ENCODE measurements at regions not wholly inside any gene's neighbourhood (a gene's known extent, or its start where the extent isn't known, plus 50 kb on each side); places are given as distances from the start of the nearest gene placed in this dataset.

DNA sequence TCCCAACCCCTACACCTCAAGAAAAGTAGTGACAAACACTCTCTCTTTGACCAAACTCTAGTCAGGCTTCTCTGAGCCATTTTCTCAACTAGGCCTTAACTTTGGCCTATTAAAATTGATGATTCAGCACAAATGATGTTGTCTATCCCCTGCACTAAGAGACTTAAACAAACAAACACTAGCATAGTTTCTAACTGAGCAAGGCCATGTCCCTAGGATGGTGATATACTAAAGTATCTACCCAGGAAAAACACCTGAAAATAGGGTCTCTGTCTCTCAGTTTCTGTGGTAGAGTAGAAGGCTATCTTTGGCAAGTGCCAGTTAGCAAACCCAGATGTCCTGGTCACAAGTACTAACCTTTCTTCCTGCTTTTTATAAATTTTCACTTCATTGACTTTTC, 219.7 kb upstream of the ANO3 start:
- TF ChIP-seq, protein P1, sequence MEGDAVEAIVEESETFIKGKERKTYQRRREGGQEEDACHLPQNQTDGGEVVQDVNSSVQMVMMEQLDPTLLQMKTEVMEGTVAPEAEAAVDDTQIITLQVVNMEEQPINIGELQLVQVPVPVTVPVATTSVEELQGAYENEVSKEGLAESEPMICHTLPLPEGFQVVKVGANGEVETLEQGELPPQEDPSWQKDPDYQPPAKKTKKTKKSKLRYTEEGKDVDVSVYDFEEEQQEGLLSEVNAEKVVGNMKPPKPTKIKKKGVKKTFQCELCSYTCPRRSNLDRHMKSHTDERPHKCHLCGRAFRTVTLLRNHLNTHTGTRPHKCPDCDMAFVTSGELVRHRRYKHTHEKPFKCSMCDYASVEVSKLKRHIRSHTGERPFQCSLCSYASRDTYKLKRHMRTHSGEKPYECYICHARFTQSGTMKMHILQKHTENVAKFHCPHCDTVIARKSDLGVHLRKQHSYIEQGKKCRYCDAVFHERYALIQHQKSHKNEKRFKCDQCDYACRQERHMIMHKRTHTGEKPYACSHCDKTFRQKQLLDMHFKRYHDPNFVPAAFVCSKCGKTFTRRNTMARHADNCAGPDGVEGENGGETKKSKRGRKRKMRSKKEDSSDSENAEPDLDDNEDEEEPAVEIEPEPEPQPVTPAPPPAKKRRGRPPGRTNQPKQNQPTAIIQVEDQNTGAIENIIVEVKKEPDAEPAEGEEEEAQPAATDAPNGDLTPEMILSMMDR (IDR thresholded peaks at IDR 0.05) = no peak
- TF ChIP-seq POLR2A (IDR thresholded peaks at IDR 0.05) = no peak
